Epithelial cell of esophagus (primary cell): ENCODE measurements at regions not wholly inside any gene's neighbourhood (a gene's known extent, or its start where the extent isn't known, plus 50 kb on each side); places are given as distances from the start of the nearest gene placed in this dataset.

Source experiments
- DNase-seq: peaks from one replicate; pipeline ENCODE4 v3.0.0; 2010; ENCODE audit warnings: low read depth
- H3K4me3 ChIP-seq: 2 replicates; pipeline ENCODE4 v1.5.1; 2011; ENCODE audit warnings: mild to moderate bottlenecking, low read length, control low read depth
- CTCF ChIP-seq: IDR thresholded peaks from 2 replicates; pipeline ENCODE4 v1.5.1; 2011; ENCODE audit warnings: low read depth, mild to moderate bottlenecking, low read length, control low read depth, inconsistent platforms; ENCODE audit not compliant: insufficient read depth; ENCODE audit errors: missing control alignments

- DNase-seq = no peak
- TF ChIP-seq CTCF = no peak
- no peak overlapping the region for H3K4me3 ChIP-seq
These were observed 202.0 kb upstream of the EPHA4 start for GRCh38 chr2:221774136-221774535.

GRCh38 chr2:221771297-221771696, 199.2 kb upstream of the EPHA4 start:
- H3K4me3 ChIP-seq = no peak overlapping the region
- TF ChIP-seq CTCF = no peak
- no peak for DNase-seq

- no peak for TF ChIP-seq CTCF
- no peak overlapping the region for H3K4me3 ChIP-seq
- no peak for DNase-seq
These were observed 195.3 kb upstream of the EPHA4 start for GRCh38 chr2:221767106-221768012.

- no peak overlapping the region for H3K4me3 ChIP-seq
- TF ChIP-seq CTCF = no peak
- DNase-seq = no peak
These were observed 190.4 kb upstream of the EPHA4 start for GRCh38 chr2:221762496-221762895.

- DNase-seq = no peak
- no peak overlapping the region for H3K4me3 ChIP-seq
- TF ChIP-seq CTCF = no peak
These were observed 189.2 kb upstream of the EPHA4 start for GRCh38 chr2:221761260-221761659.

- DNase-seq = no peak
- TF ChIP-seq CTCF = no peak
- no peak overlapping the region for H3K4me3 ChIP-seq
These were observed 186.0 kb upstream of the EPHA4 start for GRCh38 chr2:221758076-221758475.

- H3K4me3 ChIP-seq = no peak overlapping the region
- DNase-seq = no peak
- TF ChIP-seq CTCF = no peak
These were observed 181.3 kb upstream of the EPHA4 start for GRCh38 chr2:221753401-221753800.
